HFF-Myc (cell line): ENCODE measurements at regions not wholly inside any gene's neighbourhood (a gene's known extent, or its start where the extent isn't known, plus 50 kb on each side); places are given as distances from the start of the nearest gene placed in this dataset.

ENCODE experiments used
- DNase-seq: peaks from one replicate; pipeline ENCODE4 v3.0.0-alpha.2; 2011; ENCODE audit warnings: low read depth; ENCODE audit errors: extremely low read depth
- H3K4me3 ChIP-seq: replicated peaks from 2 replicates; pipeline ENCODE4 v1.5.1; 2011; ENCODE audit warnings: low read depth, mild to moderate bottlenecking, control low read depth, low read length
- TF ChIP-seq, protein P1 (sequence below): IDR thresholded peaks from 2 replicates; pipeline ENCODE4 v1.5.1; 2012; ENCODE audit warnings: mild to moderate bottlenecking, low read depth, low read length, control low read depth; ENCODE audit errors: missing control alignments

DNA sequence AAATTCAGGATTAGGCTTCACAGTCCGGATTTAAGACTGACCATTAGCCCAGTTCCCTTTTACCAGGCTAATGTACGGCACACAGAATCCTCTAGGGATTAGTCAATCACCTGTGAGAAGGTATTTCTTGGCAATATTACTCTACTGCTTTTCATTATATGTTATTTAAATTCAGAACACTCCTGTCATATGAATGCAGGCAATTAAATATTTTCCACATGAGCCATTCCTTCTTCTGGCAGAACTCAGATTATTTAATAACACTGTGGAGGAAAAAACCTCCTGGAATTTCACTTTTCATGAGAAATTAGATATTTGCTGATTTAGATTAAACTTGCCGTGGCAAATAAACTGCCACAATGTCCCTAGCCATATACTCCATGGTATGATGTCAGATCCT, 1357.5 kb upstream of the C9orf72 start:
- H3K4me3 ChIP-seq: no peak overlapping the region
- TF ChIP-seq, protein P1, sequence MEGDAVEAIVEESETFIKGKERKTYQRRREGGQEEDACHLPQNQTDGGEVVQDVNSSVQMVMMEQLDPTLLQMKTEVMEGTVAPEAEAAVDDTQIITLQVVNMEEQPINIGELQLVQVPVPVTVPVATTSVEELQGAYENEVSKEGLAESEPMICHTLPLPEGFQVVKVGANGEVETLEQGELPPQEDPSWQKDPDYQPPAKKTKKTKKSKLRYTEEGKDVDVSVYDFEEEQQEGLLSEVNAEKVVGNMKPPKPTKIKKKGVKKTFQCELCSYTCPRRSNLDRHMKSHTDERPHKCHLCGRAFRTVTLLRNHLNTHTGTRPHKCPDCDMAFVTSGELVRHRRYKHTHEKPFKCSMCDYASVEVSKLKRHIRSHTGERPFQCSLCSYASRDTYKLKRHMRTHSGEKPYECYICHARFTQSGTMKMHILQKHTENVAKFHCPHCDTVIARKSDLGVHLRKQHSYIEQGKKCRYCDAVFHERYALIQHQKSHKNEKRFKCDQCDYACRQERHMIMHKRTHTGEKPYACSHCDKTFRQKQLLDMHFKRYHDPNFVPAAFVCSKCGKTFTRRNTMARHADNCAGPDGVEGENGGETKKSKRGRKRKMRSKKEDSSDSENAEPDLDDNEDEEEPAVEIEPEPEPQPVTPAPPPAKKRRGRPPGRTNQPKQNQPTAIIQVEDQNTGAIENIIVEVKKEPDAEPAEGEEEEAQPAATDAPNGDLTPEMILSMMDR: no peak
- no peak for DNase-seq

DNA sequence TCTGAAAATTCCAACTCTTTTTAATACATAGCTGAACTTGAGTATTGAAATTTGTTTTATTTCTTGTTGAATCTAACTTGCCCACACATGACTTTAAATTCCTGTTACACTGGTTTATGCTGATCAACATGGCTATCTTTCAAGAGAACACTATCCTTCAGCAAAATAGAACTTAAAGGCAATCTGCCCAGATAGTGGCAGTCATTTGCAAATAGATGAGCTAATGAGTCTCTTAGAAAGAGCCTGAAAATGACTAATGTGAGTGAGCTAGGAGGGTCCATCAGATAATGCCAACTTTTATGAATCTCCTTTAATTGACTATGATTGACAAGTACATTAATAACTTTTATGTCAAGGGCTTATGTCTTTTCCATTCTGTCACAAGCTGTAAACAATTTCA, 1360.8 kb upstream of the C9orf72 start:
- TF ChIP-seq, protein P1: no peak
- no peak overlapping the region for H3K4me3 ChIP-seq
- DNase-seq: no peak

DNA sequence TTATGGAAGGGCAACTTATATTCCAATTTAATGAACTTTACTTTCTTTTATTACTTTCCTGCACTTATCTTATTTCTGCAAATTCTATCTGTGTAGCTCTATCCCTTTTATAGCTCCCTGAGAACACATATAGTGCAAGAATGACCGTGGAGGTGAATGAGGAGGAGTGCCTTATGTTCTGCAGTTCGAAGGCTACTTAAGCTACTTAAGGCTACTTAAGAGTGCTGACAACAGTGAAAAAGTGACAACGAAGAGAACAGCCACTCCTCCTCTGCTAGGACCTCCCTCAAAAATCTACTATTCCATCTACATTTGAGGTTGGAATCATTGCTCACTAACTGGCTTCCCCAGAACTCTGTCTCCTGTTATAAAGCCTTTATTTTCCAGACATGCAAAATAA, 1365.7 kb upstream of the C9orf72 start:
- DNase-seq: no peak
- no peak overlapping the region for H3K4me3 ChIP-seq
- TF ChIP-seq, protein P1: no peak

DNA sequence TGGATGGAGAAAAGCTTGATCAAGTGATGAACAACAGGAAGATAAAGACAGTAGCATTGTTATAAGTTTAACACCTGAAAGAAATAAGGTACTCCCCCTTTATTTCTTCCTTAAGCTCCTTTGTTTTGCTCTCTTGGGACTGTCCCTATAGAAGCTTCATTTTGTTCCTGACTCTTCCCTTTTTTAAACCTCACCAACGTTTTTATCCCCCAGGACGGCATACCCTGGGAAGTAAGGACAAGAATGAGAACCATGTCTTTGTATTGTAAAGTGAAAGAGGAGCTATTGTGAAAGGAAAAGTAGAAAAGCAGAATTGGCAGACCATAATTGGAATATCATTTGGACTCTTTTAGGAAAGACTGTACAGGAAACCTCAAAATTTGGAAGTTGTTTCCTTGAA, 1368.6 kb upstream of the C9orf72 start:
- no peak for DNase-seq
- TF ChIP-seq, protein P1: no peak
- no peak overlapping the region for H3K4me3 ChIP-seq

DNA sequence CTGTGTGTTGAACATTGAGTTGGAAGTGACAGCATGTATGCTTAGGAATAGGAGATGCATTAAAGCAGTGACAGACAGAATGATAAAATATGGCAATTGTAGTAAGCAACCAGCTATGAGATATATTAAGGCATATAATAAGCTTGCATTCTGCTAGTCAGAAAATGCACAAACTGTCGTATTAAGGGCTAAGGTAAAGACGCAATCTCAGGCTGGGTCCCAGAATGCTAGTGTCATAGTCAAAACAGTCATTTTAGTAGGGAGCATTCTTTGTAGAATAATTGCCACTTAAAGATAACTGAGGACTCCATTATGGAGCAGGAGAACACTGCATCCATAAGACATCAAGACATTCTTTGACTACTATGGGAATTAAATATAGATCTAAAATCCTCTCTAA, 1369.7 kb upstream of the C9orf72 start:
- no peak for DNase-seq
- TF ChIP-seq, protein P1: no peak
- H3K4me3 ChIP-seq: no peak overlapping the region

DNA sequence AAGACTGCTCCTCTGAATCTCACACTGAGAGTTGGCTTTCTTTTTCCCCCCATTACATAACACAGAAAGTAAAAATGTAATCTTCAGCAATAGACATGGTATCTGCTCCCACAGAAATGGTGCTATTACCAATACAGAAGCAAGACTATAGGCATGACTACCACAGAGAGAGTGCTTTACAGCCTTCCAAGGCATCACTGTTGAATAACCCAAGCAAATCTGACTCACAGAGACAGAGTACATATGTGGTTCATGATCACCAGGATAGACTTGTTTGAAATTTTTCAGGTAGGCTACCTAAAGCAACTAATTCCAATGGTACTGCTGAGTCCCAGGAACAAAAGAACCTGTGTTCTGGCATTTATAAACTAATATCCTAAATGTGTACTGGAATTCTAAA, 1373.4 kb upstream of the C9orf72 start:
- DNase-seq: no peak
- TF ChIP-seq, protein P1: no peak
- no peak overlapping the region for H3K4me3 ChIP-seq

DNA sequence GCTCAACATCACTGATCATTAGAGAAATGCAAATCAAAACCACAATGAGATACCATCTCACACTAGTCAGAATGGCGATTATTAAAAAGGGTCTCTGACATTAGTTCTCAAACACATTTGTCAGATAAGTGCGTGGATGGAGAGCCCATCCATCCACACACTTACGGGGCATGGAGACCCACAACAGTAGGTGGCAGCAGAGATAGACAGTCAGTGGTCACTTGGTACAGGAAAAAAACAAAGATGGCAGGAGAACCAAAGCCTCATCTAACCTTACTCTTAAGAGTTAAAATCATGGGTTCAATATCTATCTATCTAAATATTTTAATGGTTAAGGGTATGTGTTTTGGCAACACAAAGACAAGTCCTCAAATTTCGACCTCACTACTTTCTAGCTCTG, 1378.7 kb upstream of the C9orf72 start:
- no peak for DNase-seq
- TF ChIP-seq, protein P1: no peak
- no peak overlapping the region for H3K4me3 ChIP-seq
